Activated CD4-positive, alpha-beta T cell treated with anti-CD3 and anti-CD28 coated beads for 4 hours (primary cell): ENCODE measurements at regions not wholly inside any gene's neighbourhood (a gene's known extent, or its start where the extent isn't known, plus 50 kb on each side); places are given as distances from the start of the nearest gene placed in this dataset.

ENCODE experiments used
- DNase-seq, 2 donors: peaks; one replicate each; pipeline ENCODE4 v3.0.0-alpha.2; 2020

DNA sequence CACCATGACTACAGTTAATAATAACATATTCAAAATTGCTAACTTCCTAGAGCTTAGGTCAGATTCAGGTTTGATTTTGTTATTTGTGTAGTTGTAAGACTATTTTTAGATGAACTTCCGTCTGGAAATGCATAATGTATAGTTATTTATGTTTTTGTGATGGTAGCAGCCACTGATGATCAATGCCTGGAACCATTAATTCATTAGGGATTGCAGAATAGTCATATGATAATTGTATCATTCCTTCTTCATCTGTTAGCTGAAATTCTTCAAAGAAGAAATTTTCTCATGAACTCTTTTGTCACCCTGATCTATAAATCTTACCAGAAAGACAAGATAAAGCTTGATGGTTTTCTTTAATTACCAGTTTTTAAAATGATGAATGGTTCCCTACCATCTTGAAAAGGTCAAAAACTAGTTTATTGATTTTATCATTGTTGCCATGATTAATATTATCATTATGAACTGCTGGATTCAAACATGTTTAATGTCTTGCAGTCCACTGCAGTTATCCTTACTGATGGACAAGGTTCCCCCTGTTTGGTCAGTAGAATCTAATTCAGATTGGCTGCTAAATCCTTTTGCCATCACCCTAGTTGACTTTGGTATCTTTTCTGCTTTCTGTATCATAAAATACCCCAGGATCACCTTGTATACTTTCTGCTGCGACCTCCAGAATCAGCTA, 433.3 kb downstream of the GPAM start:
- no peak for DNase-seq

- no peak for DNase-seq
Measured at GRCh38 chr10:111756217-111757061, 427.1 kb downstream of the GPAM start.

- no peak for DNase-seq
Measured at GRCh38 chr10:111758593-111758992, 425.0 kb downstream of the GPAM start.

DNA sequence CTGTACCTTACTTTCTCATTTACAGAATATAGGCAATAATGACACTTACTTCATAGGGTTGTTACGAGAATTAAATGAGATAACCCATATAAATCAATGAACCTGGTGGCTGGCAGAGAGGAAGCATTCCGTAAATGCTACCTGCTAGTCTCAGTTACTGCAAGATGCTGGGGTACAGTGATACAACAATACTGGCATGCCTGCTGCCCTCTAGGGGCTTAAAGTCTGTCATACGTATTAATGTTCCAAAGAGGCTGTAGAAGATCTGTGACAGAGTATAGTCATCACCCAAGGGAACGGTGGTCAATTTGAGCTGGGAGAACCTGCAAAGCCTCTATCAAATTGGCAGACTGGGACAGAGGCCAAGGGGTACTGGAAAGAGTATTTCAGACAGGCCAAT, 421.5 kb downstream of the GPAM start:
- no peak for DNase-seq

- DNase-seq, result no peak
Measured at GRCh38 chr10:111765216-111765615, 418.3 kb downstream of the GPAM start.

DNA sequence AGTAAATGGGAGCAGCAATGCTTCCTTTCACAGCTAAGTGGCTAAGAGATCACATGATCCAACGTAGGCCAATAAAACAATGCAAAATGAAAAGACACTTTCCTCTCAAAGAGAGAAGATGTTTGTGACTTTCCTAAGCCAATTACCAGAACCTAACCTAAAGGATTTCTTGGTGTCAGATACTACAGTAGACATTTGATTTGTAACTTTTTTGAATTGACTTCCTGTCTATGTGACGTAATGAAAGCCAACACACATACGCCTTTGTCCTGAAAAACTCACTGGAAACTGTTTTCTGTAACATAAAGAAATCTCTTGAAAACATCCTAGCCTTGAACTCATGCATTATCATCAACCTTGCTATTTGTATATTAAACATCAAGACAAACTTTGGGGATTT, 417.1 kb downstream of the GPAM start:
- DNase-seq, result no peak

DNA sequence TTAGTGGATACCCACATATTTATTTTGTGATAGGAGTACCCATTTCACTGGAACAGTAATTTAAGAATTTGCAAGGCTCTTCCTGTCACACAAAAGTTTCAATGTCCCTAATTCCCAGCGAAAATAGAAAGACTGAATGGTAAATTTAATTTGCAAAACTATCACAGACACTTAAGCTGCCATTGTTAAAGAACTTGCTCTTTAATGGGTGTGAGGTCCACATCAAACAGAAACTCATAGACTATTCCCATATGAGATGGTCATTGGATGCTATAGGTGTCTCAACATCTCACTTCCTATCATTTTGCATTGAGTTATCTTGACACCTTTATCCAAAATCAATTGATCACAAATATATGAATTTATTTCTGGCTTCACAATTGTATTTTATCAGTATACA, 415.9 kb downstream of the GPAM start:
- DNase-seq, result no peak

GRCh38 chr10:111773950-111774349, 409.6 kb downstream of the GPAM start:
- DNase-seq, result no peak

- DNase-seq, result no peak
Measured at GRCh38 chr10:111774486-111774885, 409.1 kb downstream of the GPAM start.

DNA sequence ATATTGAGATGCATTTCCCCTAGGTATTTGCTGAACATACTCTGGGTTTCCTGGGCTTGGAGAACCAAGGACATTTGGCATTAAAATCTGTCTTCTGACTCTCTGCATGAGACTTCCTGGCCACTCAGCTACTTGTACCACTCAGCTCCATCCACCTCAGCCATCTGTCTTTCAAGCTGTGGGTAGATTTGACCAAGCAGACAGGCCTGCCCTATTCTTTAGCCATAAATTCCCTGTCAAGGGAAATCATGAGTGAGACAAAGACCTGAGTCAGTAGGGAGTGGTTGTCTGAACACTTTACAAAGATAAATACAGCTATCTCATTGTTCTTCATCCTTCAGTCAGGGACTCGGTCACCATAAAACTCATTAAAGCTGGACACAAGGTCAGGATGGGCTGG, 399.1 kb downstream of the GPAM start:
- DNase-seq, result no peak

DNA sequence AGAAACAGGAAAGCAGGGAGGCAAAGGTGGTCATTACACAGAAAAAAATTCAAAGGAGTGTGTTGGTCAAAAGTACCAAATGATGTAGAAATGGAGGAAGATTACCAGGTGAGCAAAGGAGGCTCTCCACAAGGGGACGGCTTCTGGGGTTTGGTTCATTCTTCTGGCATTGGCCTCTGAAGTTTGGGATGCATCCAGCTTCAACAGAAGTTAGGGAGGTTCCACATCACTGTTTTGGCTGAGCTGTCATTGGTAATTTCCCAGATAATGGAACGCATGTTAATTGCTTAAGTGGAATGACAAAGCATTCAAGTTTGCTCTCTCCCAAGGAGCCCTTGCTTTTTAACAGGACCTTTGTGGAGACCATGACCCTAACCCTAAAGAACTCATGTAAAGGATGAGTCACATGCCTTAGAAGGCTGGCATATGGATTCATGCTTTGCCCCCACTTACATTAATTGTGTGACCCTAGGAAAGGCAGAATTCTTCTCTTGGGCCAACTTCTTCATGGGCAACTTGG, 398.6 kb downstream of the GPAM start:
- no peak for DNase-seq

- DNase-seq, result no peak
Measured at GRCh38 chr10:111785921-111786320, 397.6 kb downstream of the GPAM start.

GRCh38 chr10:111789821-111790220, 393.7 kb downstream of the GPAM start:
- DNase-seq, result no peak

DNA sequence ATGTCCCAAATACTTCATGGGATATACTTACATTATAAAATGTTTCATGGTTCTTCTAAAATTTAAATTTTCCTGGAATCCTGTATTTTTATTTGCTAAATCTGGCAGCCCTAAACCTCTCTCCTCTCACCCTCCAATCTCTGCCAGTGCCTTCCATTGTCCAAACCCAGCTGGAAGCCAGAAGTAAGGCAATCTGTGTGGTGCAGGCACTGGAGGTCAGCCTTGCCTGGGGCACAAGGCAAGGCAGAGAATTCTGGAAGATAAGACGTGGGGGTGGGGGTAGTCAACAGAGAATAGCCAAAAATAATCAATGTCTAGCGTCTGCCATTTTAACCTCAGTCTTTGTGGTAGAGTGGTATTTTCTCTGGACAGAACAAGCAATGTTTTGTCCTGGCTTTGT, 381.7 kb downstream of the GPAM start:
- no peak for DNase-seq

DNA sequence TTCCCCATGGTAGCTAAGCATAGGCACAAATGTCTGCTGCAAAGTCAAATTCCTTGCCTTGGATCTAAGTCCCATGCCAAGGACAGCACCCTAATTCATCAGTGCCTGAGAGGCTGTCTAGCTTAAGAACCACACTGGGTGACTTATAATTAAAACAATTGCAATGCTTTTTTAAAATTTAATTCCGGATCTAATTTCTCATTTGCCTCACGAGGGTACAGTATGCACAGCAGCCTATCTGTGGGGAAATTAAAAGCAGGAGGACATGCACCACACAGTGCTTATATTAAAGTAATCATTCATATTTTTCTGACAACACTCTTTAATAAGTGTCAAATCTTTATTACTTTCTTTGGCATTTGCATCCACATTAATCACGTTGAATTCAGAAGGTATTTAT, 378.8 kb downstream of the GPAM start:
- DNase-seq, result no peak

DNA sequence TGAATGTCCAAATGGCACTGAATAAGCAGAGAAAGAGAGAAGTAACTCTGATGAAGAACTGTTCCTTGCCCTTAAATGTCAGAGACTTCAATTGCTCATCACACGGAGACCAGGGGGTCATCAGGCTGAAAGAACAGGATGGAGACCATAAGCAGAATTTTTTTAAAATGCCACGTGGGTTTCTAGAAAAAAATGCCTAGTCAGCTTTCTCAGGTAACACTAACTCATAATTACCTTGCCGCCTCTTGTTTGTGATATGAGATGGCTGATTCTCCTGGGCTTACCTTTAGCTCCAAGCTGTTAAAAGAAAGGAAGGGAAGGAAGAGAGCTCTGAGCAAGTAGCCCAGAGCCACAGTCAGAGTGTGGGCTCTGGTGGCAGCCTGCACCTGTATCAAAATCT, 372.0 kb downstream of the GPAM start:
- DNase-seq, result no peak

DNA sequence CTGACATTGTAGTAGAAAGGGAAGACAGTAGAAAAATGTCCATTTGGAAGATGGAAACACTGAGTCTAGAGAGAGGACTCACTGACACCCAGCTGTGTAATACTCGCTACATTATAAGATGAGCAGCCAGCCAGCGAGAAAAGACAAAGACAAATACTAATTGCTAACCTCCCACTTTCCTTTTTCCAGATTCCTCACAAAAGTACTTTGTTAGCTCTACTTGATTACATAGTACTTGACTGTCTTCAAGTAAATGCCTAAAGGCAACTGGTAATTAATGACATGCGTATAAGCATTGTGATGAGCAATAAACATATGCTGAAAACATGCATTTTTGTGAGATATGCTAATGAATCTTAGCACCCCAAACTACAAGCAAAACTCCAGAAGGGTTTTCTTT, 363.1 kb downstream of the GPAM start:
- DNase-seq, result no peak

- DNase-seq, result no peak
Measured at GRCh38 chr10:111821871-111822270, 361.7 kb downstream of the GPAM start.

- no peak for DNase-seq
Measured at GRCh38 chr10:111822661-111823060, 360.9 kb downstream of the GPAM start.

DNA sequence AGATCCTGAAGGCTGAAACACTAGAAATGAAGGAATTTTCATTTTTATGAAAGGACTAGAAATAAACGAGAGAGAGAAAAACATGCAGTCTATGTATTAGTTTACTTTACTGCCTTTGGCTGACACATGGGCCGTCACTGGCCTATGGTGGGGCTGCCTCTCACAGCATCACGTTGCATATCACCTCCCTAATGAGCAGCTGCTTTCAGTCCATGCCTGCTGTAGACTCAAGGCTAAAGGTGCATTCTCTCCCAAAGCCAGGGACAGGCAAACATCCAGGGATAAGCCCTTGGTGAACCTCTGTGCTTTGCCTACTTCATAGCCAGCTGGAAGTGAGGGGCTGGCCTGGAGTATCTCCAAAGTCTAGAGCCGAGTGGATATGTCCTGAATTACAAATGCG, 359.4 kb downstream of the GPAM start:
- DNase-seq, result no peak

- DNase-seq, result no peak
Measured at GRCh38 chr10:111830359-111830758, 353.2 kb downstream of the GPAM start.

DNA sequence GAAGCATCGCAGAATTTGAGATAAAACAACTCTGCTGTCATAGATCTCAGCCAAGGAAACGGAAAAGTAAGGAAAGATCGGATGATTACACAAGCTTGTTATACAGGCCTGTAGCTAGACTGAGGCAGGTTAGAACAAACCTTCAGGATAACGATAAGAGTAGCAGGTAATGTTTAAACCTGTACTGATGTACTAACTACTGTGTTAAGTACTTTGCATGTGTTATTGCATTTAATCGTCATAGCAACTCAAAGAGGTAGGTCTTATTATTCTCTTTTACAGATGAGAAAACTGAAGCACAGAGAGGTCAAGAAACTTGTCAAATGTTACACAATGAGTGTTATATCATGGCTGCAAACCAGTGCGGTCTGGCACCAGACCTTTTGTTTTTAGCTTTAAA, 352.5 kb downstream of the GPAM start:
- no peak for DNase-seq

DNA sequence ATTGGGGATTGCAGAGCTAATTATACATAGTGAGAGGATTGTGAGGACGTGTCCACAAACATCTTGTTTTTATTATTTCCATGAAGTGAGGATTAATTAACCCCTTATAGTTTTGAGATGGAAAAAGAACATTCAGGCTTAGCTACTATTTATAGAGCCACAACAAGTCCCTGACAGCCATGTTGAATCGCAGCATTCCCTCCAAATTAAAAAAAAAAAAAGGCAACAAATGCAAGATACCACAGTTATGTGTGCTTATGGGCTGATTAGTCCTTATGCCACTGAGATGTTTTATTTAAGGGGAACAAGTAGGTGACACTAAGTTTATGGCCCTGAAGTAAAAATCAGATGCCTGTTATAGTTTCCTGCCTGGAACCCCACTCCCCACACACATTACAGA, 350.3 kb downstream of the GPAM start:
- DNase-seq, result no peak

DNA sequence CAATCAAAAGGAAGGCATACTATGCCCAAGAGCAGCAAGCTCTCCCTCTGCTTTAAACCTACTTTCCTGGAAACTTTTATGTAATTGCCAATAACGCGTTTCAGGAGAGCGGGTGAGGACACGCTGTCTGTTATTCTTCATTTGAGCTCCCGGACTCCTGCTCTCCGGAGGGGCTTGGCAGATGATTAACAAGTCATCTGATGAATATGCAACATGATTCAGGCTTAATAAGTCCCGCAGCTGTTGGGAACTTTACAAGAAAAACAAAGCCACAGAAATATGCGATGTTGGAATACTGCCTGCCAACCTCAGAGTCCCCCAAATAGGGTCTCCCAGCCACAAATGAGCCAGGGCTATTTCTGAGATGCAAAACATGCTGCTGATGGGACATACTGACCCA, 348.0 kb downstream of the GPAM start:
- no peak for DNase-seq
